ENCODE measurements at regions not wholly inside any gene's neighbourhood (a gene's known extent, or its start where the extent isn't known, plus 50 kb on each side); places are given as distances from the start of the nearest gene placed in this dataset.

DNA sequence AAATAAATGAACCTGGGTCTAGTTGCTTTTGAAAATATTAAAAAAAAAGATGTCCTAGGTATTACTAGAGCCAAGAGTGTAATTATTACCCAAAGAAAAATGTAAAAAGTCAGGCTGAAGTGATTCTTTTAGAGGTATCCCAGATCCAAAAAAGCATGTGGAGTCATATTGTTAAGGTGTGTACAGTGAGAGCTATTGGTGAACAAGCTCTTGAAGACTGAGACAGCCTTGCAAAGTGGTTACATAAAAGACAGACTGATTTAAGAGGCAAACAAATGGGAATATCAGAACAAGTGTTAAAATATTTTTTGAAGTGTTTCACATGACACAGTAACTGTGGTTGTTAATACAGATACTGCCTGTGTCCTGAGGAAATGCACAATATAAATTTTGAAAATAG is 624.5 kb downstream of the PLOD2 start:
- H3K4me3 ChIP-seq (ENCODE audit: low read depth in 1 of 2, low read length in 2 of 2): no peak overlapping the region
- no peaks in the 10 kb centered on the region for H3K9me3 ChIP-seq (ENCODE audit: control insufficient read depth in 1 of 2, low read length in 2 of 2)
- no peaks in the 10 kb centered on the region for H3K4me1 ChIP-seq (ENCODE audit: control insufficient read depth in 1 of 2, insufficient read depth in 2 of 2, low read length in 2 of 2)
- no peak overlapping the region for H3K27ac ChIP-seq (ENCODE audit: low read length)
- H3K36me3 ChIP-seq (ENCODE audit: control insufficient read depth in 1 of 2, insufficient read depth in 2 of 2, low read length in 2 of 2): no peaks in the 10 kb centered on the region
- no peaks in the 10 kb centered on the region for H3K27me3 ChIP-seq (ENCODE audit: low read depth, low read length)

DNA sequence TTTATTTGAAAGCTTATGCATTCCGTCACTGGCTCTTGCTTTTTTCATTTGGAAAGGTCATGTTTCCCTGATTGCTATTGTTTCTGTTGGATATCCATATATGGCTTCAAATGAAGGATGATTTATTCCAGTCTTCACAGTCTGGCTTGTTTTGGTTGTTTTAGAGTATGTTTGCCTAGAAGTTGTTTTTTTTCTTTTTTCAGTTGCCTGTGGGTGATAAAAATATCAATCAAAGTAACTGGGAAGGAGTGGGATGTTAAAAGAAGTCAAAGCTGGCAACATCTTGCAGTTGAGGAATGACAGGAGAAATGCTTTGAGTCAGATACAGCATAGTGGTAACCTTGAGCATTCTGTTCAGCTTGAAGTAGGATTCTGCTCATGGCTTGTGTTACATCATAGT is 610.5 kb downstream of the PLOD2 start:
- Histone ChIP-seq H3K9me3 (ENCODE audit: control insufficient read depth in 1 of 2, low read length in 2 of 2) (peaks cover 0 to 3% of the 10 kb centered on the region in 2 donors), H3K36me3 (ENCODE audit: control insufficient read depth in 1 of 2, insufficient read depth in 2 of 2, low read length in 2 of 2) (no peaks in the 10 kb centered on the region), H3K4me3 (ENCODE audit: low read depth in 1 of 2, low read length in 2 of 2) (no peak overlapping the region), H3K27ac (ENCODE audit: low read length) (no peak overlapping the region), H3K27me3 (ENCODE audit: low read depth, low read length) (no peaks in the 10 kb centered on the region), H3K4me1 (ENCODE audit: control insufficient read depth in 1 of 2, insufficient read depth in 2 of 2, low read length in 2 of 2) (no peaks in the 10 kb centered on the region)

DNA sequence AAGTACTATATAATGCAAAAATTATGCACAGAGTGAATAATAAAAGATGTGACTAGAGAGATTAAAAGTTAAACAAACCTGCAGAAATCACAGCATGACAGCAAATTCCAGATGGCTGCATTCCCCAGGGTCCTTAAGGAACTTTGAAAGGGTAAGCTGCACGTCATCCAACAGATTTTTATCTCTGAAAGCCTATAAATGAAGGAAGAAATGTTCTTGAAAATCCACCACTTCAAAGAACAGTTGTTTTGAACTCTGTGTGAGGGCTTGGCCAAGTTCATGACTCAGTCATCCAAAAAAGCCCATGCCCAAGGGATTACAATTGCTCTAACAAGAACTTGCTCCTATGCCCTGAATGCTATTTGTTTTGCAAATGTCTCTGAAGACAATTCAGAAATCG is 603.6 kb downstream of the PLOD2 start:
- no peaks in the 10 kb centered on the region for H3K27me3 ChIP-seq (ENCODE audit: low read depth, low read length)
- no peak overlapping the region for H3K4me3 ChIP-seq (ENCODE audit: low read depth in 1 of 2, low read length in 2 of 2)
- no peaks in the 10 kb centered on the region for H3K36me3 ChIP-seq (ENCODE audit: control insufficient read depth in 1 of 2, insufficient read depth in 2 of 2, low read length in 2 of 2)
- H3K27ac ChIP-seq (ENCODE audit: low read length): no peak overlapping the region
- no peaks in the 10 kb centered on the region for H3K9me3 ChIP-seq (ENCODE audit: control insufficient read depth in 1 of 2, low read length in 2 of 2)
- no peaks in the 10 kb centered on the region for H3K4me1 ChIP-seq (ENCODE audit: control insufficient read depth in 1 of 2, insufficient read depth in 2 of 2, low read length in 2 of 2)

DNA sequence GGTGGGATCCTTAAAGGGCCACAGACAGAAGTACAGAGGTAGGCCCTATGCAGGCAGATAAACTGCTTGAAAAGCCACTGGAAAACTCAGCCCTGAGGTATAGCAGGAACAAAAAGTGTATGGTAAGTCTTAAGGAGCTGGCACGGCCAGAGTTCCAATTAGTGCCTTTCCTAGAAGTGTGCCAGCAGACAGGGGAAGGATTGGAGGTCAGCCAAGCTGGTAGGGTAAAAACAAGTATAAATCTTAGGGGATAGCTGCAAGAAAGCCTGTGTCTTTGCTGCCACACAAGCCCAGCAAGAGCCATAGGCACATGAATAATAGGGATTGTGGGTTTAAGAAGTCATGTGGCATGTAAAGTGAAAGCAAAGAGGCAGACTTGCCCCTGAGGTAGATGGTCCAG is 582.5 kb downstream of the PLOD2 start:
- H3K4me3 ChIP-seq (ENCODE audit: low read depth in 1 of 2, low read length in 2 of 2): no peak overlapping the region
- no peaks in the 10 kb centered on the region for H3K4me1 ChIP-seq (ENCODE audit: control insufficient read depth in 1 of 2, insufficient read depth in 2 of 2, low read length in 2 of 2)
- no peaks in the 10 kb centered on the region for H3K36me3 ChIP-seq (ENCODE audit: control insufficient read depth in 1 of 2, insufficient read depth in 2 of 2, low read length in 2 of 2)
- H3K27ac ChIP-seq (ENCODE audit: low read length): no peak overlapping the region
- H3K9me3 ChIP-seq (ENCODE audit: control insufficient read depth in 1 of 2, low read length in 2 of 2): no peaks in the 10 kb centered on the region
- no peaks in the 10 kb centered on the region for H3K27me3 ChIP-seq (ENCODE audit: low read depth, low read length)

DNA sequence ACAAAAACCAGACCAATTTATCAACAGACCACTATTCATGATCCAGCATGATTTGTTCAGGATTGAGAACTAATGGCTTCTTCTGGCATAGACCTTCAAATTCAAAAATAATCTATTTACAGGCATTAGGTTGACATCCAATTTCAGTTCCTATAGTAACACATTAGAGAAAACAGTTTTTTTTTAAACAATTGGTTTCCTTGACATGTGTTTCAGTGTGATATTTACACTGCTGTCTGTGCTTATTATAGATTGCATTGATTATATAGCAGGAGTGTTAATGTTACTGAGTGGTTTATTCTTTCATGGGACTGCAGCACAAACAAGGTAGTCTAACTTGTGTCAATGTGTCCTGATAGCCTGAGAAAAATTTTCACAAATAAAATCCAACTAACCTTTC is 579.3 kb downstream of the PLOD2 start:
- H3K27ac ChIP-seq (ENCODE audit: low read length): no peak overlapping the region
- H3K4me1 ChIP-seq (ENCODE audit: control insufficient read depth in 1 of 2, insufficient read depth in 2 of 2, low read length in 2 of 2): no peaks in the 10 kb centered on the region
- H3K9me3 ChIP-seq (ENCODE audit: control insufficient read depth in 1 of 2, low read length in 2 of 2): no peaks in the 10 kb centered on the region
- H3K4me3 ChIP-seq (ENCODE audit: low read depth in 1 of 2, low read length in 2 of 2): no peak overlapping the region
- no peaks in the 10 kb centered on the region for H3K36me3 ChIP-seq (ENCODE audit: control insufficient read depth in 1 of 2, insufficient read depth in 2 of 2, low read length in 2 of 2)
- H3K27me3 ChIP-seq (ENCODE audit: low read depth, low read length): no peaks in the 10 kb centered on the region

DNA sequence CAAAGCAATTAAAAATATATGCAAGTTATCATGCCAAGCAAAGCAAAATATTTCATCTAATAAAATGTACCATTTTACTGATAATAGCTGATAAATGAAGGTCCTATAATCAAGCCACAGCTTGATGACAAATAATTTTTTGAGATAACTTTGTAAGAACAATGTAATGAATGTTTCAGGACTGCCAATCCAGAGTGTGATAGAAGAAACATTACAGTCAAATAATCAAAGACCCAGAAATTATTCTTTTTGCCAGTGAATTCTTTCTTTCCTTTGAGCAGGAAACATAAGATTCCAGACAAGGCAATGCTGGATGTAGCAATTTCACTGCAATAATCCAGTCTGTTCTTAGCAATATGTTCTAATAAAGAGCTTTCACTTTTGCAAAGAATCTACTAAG is 556.1 kb downstream of the PLOD2 start:
- no peak overlapping the region for H3K4me3 ChIP-seq (ENCODE audit: low read depth in 1 of 2, low read length in 2 of 2)
- H3K36me3 ChIP-seq (ENCODE audit: control insufficient read depth in 1 of 2, insufficient read depth in 2 of 2, low read length in 2 of 2): no peaks in the 10 kb centered on the region
- no peaks in the 10 kb centered on the region for H3K4me1 ChIP-seq (ENCODE audit: control insufficient read depth in 1 of 2, insufficient read depth in 2 of 2, low read length in 2 of 2)
- peaks cover 0 to 3% of the 10 kb centered on the region in 2 donors for H3K9me3 ChIP-seq (ENCODE audit: control insufficient read depth in 1 of 2, low read length in 2 of 2)
- H3K27me3 ChIP-seq (ENCODE audit: low read depth, low read length): no peaks in the 10 kb centered on the region
- H3K27ac ChIP-seq (ENCODE audit: low read length): no peak overlapping the region

DNA sequence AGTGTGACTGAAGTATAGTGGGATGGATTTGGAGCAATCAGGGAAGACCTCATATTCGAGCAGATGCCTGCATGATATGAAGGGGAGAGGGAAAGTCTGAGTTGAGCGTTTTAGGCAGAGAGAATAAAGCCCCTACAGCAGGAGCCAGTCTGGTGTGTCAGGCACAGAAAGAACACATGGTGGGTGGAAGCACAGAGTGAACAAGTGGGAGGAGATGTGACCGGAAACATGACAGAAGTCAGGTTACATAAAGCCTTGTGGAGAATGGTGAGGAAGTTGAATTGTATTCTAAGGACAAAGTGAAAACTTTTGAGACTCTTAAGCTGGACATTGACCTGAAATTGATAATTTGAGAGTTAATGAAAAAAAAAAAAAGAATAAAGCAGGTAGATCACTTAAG is 541.0 kb downstream of the PLOD2 start:
- no peaks in the 10 kb centered on the region for H3K36me3 ChIP-seq (ENCODE audit: control insufficient read depth in 1 of 2, insufficient read depth in 2 of 2, low read length in 2 of 2)
- no peaks in the 10 kb centered on the region for H3K9me3 ChIP-seq (ENCODE audit: control insufficient read depth in 1 of 2, low read length in 2 of 2)
- H3K4me1 ChIP-seq (ENCODE audit: control insufficient read depth in 1 of 2, insufficient read depth in 2 of 2, low read length in 2 of 2): no peaks in the 10 kb centered on the region
- H3K27ac ChIP-seq (ENCODE audit: low read length): no peak overlapping the region
- no peaks in the 10 kb centered on the region for H3K27me3 ChIP-seq (ENCODE audit: low read depth, low read length)
- H3K4me3 ChIP-seq (ENCODE audit: low read depth in 1 of 2, low read length in 2 of 2): no peak overlapping the region

DNA sequence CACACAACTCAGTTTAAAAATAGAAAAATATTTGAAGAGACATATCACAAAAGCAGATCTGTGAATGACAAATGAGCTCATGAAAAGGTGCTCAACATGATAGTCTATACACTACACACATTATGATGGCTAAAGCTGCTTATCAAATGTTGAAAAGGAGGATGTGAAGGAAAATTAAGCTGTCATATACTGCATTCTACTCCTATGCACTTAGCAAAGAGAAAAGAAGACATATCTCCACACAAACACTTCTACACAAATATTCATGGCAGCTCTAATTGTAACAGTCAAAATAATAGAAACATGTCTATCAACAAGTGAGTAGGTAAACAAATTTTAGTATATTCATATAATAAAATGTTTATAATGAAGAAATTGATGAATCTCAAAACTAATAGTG is 540.5 kb downstream of the PLOD2 start:
- Histone ChIP-seq H3K4me1 (ENCODE audit: control insufficient read depth in 1 of 2, insufficient read depth in 2 of 2, low read length in 2 of 2) (no peaks in the 10 kb centered on the region), H3K4me3 (ENCODE audit: low read depth in 1 of 2, low read length in 2 of 2) (no peak overlapping the region), H3K36me3 (ENCODE audit: control insufficient read depth in 1 of 2, insufficient read depth in 2 of 2, low read length in 2 of 2) (no peaks in the 10 kb centered on the region), H3K9me3 (ENCODE audit: control insufficient read depth in 1 of 2, low read length in 2 of 2) (no peaks in the 10 kb centered on the region), H3K27ac (ENCODE audit: low read length) (no peak overlapping the region), H3K27me3 (ENCODE audit: low read depth, low read length) (no peaks in the 10 kb centered on the region)

DNA sequence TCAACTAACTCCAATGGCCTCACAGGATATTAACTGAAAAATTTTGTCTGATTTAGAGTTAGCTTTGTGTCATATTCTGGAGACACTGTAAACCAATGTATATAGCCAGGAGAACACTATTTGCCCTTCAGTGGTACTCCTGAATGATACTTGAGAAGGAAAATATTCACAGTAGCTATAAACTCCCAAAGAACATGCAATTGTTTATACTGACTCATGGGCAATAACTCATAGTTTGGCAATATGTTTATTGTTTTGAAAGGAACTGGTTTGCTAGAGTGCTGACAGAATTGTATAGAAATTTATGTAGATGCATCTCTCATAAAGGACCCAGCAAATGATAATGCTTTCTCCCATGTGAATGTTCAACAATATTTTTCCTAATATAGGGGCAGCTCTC is 537.6 kb downstream of the PLOD2 start:
- Histone ChIP-seq H3K27me3 (ENCODE audit: low read depth, low read length) (no peaks in the 10 kb centered on the region), H3K36me3 (ENCODE audit: control insufficient read depth in 1 of 2, insufficient read depth in 2 of 2, low read length in 2 of 2) (no peaks in the 10 kb centered on the region), H3K9me3 (ENCODE audit: control insufficient read depth in 1 of 2, low read length in 2 of 2) (no peaks in the 10 kb centered on the region), H3K27ac (ENCODE audit: low read length) (no peak overlapping the region), H3K4me1 (ENCODE audit: control insufficient read depth in 1 of 2, insufficient read depth in 2 of 2, low read length in 2 of 2) (no peaks in the 10 kb centered on the region), H3K4me3 (ENCODE audit: low read depth in 1 of 2, low read length in 2 of 2) (no peak overlapping the region)

DNA sequence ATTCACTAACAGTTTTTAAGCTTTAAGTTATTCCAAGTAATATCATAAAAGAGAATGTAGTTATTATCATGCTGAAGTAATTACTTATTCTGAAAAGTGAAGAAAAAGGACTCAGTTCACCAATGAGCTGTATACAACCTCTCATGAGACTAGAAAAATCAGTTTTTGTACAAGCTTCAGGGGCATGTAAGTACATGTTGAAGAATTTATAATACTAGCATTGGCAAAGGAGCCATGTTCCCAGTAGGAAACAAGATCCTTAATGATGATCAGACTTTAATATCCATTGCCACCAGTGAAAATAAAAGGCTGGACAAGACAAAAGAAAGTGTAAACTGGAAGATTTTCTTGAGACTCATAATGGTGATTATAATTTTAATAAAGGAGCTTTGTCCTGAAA is 532.8 kb downstream of the PLOD2 start:
- Histone ChIP-seq H3K27ac (ENCODE audit: low read length) (no peak overlapping the region), H3K4me3 (ENCODE audit: low read depth in 1 of 2, low read length in 2 of 2) (no peak overlapping the region), H3K27me3 (ENCODE audit: low read depth, low read length) (no peaks in the 10 kb centered on the region), H3K9me3 (ENCODE audit: control insufficient read depth in 1 of 2, low read length in 2 of 2) (peaks cover 0 to 8% of the 10 kb centered on the region in 2 donors), H3K4me1 (ENCODE audit: control insufficient read depth in 1 of 2, insufficient read depth in 2 of 2, low read length in 2 of 2) (no peaks in the 10 kb centered on the region), H3K36me3 (ENCODE audit: control insufficient read depth in 1 of 2, insufficient read depth in 2 of 2, low read length in 2 of 2) (no peaks in the 10 kb centered on the region)

DNA sequence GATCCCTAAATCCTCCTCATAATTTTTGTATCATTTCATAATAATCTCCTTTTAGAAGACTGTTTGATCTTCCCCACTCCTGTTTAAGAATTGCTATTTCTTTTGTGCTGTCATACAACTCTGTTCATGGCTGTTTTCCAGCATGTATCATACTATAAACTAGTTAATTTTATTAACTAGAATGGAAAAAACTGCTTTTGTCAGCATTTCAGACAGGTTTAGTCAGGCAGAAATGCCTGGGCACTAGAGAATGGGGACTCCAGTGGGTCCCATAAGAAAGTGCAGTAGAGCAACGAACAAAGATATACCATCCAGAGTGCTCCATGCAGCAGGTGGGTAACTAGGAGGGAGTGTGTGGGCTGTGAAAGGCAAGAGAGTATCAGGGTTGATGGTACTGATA is 523.9 kb downstream of the PLOD2 start:
- H3K36me3 ChIP-seq (ENCODE audit: control insufficient read depth in 1 of 2, insufficient read depth in 2 of 2, low read length in 2 of 2): no peaks in the 10 kb centered on the region
- peaks cover 0 to 2% of the 10 kb centered on the region in 2 donors for H3K9me3 ChIP-seq (ENCODE audit: control insufficient read depth in 1 of 2, low read length in 2 of 2)
- no peaks in the 10 kb centered on the region for H3K4me1 ChIP-seq (ENCODE audit: control insufficient read depth in 1 of 2, insufficient read depth in 2 of 2, low read length in 2 of 2)
- H3K27ac ChIP-seq (ENCODE audit: low read length): no peak overlapping the region
- H3K4me3 ChIP-seq (ENCODE audit: low read depth in 1 of 2, low read length in 2 of 2): no peak overlapping the region
- no peaks in the 10 kb centered on the region for H3K27me3 ChIP-seq (ENCODE audit: low read depth, low read length)

DNA sequence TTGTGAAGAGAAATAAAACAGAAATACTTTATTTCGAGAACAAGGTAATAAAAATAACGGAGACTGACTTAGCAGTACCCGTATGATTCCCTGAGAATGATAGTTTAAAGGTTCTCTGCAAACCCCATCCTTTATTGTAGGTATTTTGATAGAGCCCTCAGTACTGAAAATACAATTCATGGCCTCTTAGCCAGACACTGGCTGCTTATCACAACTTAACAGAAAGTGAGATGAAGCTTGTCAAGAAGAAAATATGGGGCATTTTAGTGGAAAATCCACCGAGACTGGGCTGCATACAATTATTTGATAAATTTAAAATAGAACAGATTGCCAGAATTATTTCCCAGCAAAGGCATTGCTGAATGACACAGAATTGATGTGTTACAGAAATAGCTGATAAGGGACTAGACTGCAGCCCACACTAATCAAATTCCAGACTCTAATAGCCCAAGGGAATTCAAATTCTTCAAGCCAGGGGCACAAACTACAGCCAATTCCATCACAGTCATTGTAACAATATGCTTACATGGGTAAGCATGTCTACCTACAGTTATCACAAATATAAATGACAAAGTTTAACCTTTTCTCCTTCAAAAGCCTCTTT is 521.9 kb downstream of the PLOD2 start:
- H3K9me3 ChIP-seq (ENCODE audit: control insufficient read depth in 1 of 2, low read length in 2 of 2): no peaks in the 10 kb centered on the region
- H3K36me3 ChIP-seq (ENCODE audit: control insufficient read depth in 1 of 2, insufficient read depth in 2 of 2, low read length in 2 of 2): no peaks in the 10 kb centered on the region
- H3K4me3 ChIP-seq (ENCODE audit: low read depth in 1 of 2, low read length in 2 of 2): no peak overlapping the region
- no peak overlapping the region for H3K27ac ChIP-seq (ENCODE audit: low read length)
- no peaks in the 10 kb centered on the region for H3K27me3 ChIP-seq (ENCODE audit: low read depth, low read length)
- no peaks in the 10 kb centered on the region for H3K4me1 ChIP-seq (ENCODE audit: control insufficient read depth in 1 of 2, insufficient read depth in 2 of 2, low read length in 2 of 2)

Measured in muscle layer of duodenum (tissue), 2 donors.